Suprapubic skin (tissue), 3 donors: ENCODE measurements at regions not wholly inside any gene's neighbourhood (a gene's known extent, or its start where the extent isn't known, plus 50 kb on each side); places are given as distances from the start of the nearest gene placed in this dataset.

ENCODE experiments used
- EP300 ChIP-seq: sonication (generic); formaldehyde crosslinking; IDR thresholded peaks from one replicate; pipeline ENCODE4 v1.6.1; 2017; ENCODE audit warnings: antibody characterized with exemption
- POLR2A ChIP-seq, 2 donors: fragments of 450-650 bp; IDR thresholded peaks; one replicate each; pipeline ENCODE4 v1.6.1; 2017; ENCODE audit warnings: antibody characterized with exemption in 2 of 2, mild to moderate bottlenecking in 2 of 2, moderate library complexity in 2 of 2
- TF ChIP-seq, protein P1 (sequence below), 2 donors: fragments of 200-600 bp in 1 of 2; fragments of 450-650 bp in 1 of 2; sonication (generic) in 1 of 2; IDR thresholded peaks; one replicate each; pipeline ENCODE4 v1.5.1; 2016 to 2019; ENCODE audit warnings: antibody characterized with exemption in 2 of 2, mild to moderate bottlenecking in 1 of 2, moderate library complexity in 1 of 2

DNA sequence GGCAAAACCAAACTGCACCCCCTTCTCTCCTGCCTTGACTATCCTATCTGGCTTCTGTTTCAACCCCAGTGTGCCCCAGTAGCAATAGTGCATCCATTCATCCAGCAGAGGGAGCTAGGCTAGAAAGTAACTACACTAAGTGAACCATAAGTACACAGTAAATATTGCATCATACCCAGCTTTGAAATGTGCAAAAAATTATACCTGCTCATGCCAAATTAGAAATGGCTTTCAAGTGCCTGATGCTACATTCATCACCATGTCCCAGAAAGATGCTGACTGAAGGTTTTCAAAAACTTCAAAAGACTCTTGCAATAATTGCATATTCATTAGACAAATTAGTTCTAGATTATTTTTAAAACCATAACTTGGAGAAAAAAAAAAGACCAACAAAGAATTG is 153.5 kb downstream of the PRELID2 start:
- no peak for TF ChIP-seq EP300
- TF ChIP-seq POLR2A (IDR thresholded peaks at IDR 0.05) = no peak
- TF ChIP-seq, protein P1, sequence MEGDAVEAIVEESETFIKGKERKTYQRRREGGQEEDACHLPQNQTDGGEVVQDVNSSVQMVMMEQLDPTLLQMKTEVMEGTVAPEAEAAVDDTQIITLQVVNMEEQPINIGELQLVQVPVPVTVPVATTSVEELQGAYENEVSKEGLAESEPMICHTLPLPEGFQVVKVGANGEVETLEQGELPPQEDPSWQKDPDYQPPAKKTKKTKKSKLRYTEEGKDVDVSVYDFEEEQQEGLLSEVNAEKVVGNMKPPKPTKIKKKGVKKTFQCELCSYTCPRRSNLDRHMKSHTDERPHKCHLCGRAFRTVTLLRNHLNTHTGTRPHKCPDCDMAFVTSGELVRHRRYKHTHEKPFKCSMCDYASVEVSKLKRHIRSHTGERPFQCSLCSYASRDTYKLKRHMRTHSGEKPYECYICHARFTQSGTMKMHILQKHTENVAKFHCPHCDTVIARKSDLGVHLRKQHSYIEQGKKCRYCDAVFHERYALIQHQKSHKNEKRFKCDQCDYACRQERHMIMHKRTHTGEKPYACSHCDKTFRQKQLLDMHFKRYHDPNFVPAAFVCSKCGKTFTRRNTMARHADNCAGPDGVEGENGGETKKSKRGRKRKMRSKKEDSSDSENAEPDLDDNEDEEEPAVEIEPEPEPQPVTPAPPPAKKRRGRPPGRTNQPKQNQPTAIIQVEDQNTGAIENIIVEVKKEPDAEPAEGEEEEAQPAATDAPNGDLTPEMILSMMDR (IDR thresholded peaks at IDR 0.05) = peak; percentile 53 to 67
